ENCODE measurements at regions not wholly inside any gene's neighbourhood (a gene's known extent, or its start where the extent isn't known, plus 50 kb on each side); places are given as distances from the start of the nearest gene placed in this dataset.
"Not testable (repeated sequence)": the region's sequence is repeated elsewhere in the genome, so short reads cannot be mapped to it uniquely, and the experiment has no call there.

- FAIRE-seq (no peak), DNase-seq (ENCODE audit: low spot score) (no peak)
These were observed 725.4 kb downstream of the PCDH7 start for GRCh38 chr4:31445526-31445925.

- no peak for DNase-seq (ENCODE audit: low spot score)
- no peak for FAIRE-seq
These were observed 735.4 kb downstream of the PCDH7 start for GRCh38 chr4:31455612-31456011.

GRCh38 chr4:31458813-31459212, 738.6 kb downstream of the PCDH7 start:
- FAIRE-seq (no peak), DNase-seq (ENCODE audit: low spot score) (no peak)

GRCh38 chr4:31461421-31461820, 741.3 kb downstream of the PCDH7 start:
- DNase-seq (ENCODE audit: low spot score), result peak; percentile 36
- FAIRE-seq, result peak; percentile 86

- FAIRE-seq, result no peak
- peak; percentile 7 for DNase-seq (ENCODE audit: low spot score)
These were observed 747.6 kb downstream of the PCDH7 start for GRCh38 chr4:31467781-31468180.

GRCh38 chr4:31474221-31474620, 754.1 kb downstream of the PCDH7 start:
- FAIRE-seq (no peak), DNase-seq (ENCODE audit: low spot score) (no peak)

- FAIRE-seq (no peak), DNase-seq (ENCODE audit: low spot score) (no peak)
These were observed 762.5 kb downstream of the PCDH7 start for GRCh38 chr4:31482691-31483090.

- FAIRE-seq; DNase-seq (ENCODE audit: low spot score): not testable (repeated sequence)
These were observed 779.0 kb downstream of the PCDH7 start for GRCh38 chr4:31499216-31499615.

- FAIRE-seq, result no peak
- no peak for DNase-seq (ENCODE audit: low spot score)
These were observed 796.4 kb downstream of the PCDH7 start for GRCh38 chr4:31516520-31516919.

- FAIRE-seq (peak; percentile 5), DNase-seq (ENCODE audit: low spot score) (peak; percentile 31)
These were observed 798.7 kb downstream of the PCDH7 start for GRCh38 chr4:31518796-31519250.

GRCh38 chr4:31530555-31530954, 810.4 kb downstream of the PCDH7 start:
- DNase-seq (ENCODE audit: low spot score) (no peak), FAIRE-seq (no peak)

GRCh38 chr4:31538877-31539276, 818.7 kb downstream of the PCDH7 start:
- peak; percentile 13 for FAIRE-seq
- DNase-seq (ENCODE audit: low spot score), result no peak

- FAIRE-seq, result peak; percentile 65
- no peak for DNase-seq (ENCODE audit: low spot score)
These were observed 819.3 kb downstream of the PCDH7 start for GRCh38 chr4:31539284-31540069.

- FAIRE-seq, result no peak
- no peak for DNase-seq (ENCODE audit: low spot score)
These were observed 825.2 kb downstream of the PCDH7 start for GRCh38 chr4:31545330-31545729.

GRCh38 chr4:31545755-31546154, 825.6 kb downstream of the PCDH7 start:
- FAIRE-seq (no peak), DNase-seq (ENCODE audit: low spot score) (no peak)

- no peak for FAIRE-seq
- no peak for DNase-seq (ENCODE audit: low spot score)
These were observed 827.9 kb downstream of the PCDH7 start for GRCh38 chr4:31548021-31548420.

GRCh38 chr4:31548823-31549222, 828.7 kb downstream of the PCDH7 start:
- FAIRE-seq (no peak), DNase-seq (ENCODE audit: low spot score) (no peak)

GRCh38 chr4:31549256-31549655, 829.1 kb downstream of the PCDH7 start:
- FAIRE-seq (peak; percentile 58), DNase-seq (ENCODE audit: low spot score) (no peak)

- DNase-seq (ENCODE audit: low spot score) (no peak), FAIRE-seq (no peak)
These were observed 837.3 kb downstream of the PCDH7 start for GRCh38 chr4:31557437-31557836.

- FAIRE-seq (no peak), DNase-seq (ENCODE audit: low spot score) (no peak)
These were observed 853.4 kb downstream of the PCDH7 start for GRCh38 chr4:31573554-31573953.

GRCh38 chr4:31575504-31575903, 855.3 kb downstream of the PCDH7 start:
- no peak for FAIRE-seq
- no peak for DNase-seq (ENCODE audit: low spot score)

- no peak for DNase-seq (ENCODE audit: low spot score)
- no peak for FAIRE-seq
These were observed 860.7 kb downstream of the PCDH7 start for GRCh38 chr4:31580843-31581242.

GRCh38 chr4:31585503-31585902, 865.3 kb downstream of the PCDH7 start:
- no peak for DNase-seq (ENCODE audit: low spot score)
- FAIRE-seq, result no peak

Measured in urothelium cell line (cell line).